ENCODE measurements at regions not wholly inside any gene's neighbourhood (a gene's known extent, or its start where the extent isn't known, plus 50 kb on each side); places are given as distances from the start of the nearest gene placed in this dataset.
"Not testable (repeated sequence)": the region's sequence is repeated elsewhere in the genome, so short reads cannot be mapped to it uniquely, and the experiment has no call there.

DNA sequence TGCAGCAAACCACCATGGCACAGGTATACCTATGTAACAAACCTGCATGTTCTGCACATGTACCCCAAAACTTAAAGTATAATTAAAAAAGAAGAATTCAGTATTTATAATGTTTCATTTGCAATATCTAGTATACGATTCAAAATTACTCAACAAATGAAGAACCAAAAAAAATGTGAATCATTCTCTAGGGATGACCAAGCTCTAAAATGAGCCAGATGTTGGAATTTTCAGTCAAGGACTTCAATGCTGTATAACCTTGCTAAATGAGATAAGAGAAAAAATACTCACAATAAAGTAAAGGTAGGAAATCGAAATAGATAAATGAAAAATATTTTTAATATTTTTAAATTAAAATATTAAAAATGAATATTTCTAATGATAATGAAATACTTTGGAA lies 108.7 kb upstream of the ADRA1B start:
- Histone ChIP-seq H3K9ac (no peak overlapping the region), H3K4me2 (no peak overlapping the region), H3K4me3 (IDR thresholded peaks at IDR 0.05; ENCODE audit: insufficient read depth, low read depth, low read length) (no peak overlapping the region), H3K79me2 (ENCODE audit: insufficient read depth, low read depth) (no peaks in the 10 kb centered on the region), H3K27me3 (ENCODE audit: insufficient read depth, low read depth) (no peaks in the 10 kb centered on the region), H4K20me1 (ENCODE audit: insufficient read depth) (no peaks in the 10 kb centered on the region), H2AFZ (ENCODE audit: low read depth) (no peak overlapping the region), H3K36me3 (ENCODE audit: insufficient read depth) (no peaks in the 10 kb centered on the region), H3K4me1 (ENCODE audit: low read depth, poor library complexity, severe bottlenecking) (no peaks in the 10 kb centered on the region), H3K27ac (no peak overlapping the region)
- TF ChIP-seq, protein P1, sequence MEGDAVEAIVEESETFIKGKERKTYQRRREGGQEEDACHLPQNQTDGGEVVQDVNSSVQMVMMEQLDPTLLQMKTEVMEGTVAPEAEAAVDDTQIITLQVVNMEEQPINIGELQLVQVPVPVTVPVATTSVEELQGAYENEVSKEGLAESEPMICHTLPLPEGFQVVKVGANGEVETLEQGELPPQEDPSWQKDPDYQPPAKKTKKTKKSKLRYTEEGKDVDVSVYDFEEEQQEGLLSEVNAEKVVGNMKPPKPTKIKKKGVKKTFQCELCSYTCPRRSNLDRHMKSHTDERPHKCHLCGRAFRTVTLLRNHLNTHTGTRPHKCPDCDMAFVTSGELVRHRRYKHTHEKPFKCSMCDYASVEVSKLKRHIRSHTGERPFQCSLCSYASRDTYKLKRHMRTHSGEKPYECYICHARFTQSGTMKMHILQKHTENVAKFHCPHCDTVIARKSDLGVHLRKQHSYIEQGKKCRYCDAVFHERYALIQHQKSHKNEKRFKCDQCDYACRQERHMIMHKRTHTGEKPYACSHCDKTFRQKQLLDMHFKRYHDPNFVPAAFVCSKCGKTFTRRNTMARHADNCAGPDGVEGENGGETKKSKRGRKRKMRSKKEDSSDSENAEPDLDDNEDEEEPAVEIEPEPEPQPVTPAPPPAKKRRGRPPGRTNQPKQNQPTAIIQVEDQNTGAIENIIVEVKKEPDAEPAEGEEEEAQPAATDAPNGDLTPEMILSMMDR (conservative IDR thresholded peaks at IDR 0.05; ENCODE audit: low read depth, low read length) = no peak

DNA sequence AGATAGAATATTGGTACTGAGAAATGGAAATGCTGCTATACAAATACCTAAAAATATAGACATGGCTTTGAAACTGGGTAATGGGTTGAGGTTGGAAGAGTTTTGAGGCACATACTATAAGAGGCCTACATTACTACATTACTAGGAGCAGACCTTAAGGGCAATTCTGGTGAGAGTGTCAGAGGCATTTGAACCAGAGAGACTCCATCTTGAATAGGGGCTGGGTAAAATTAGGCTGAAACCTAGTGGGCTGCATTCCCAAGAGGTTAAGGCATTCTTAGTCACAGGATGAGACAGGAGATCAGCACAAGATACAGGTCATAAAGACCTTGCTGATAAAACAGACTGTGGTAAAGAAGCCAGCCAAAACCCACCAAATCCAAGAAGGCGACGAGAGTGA lies 104.6 kb upstream of the ADRA1B start:
- Histone ChIP-seq H3K36me3 (ENCODE audit: insufficient read depth) (no peaks in the 10 kb centered on the region), H3K9ac (no peak overlapping the region), H4K20me1 (ENCODE audit: insufficient read depth) (no peaks in the 10 kb centered on the region), H2AFZ (ENCODE audit: low read depth) (no peak overlapping the region), H3K4me3 (IDR thresholded peaks at IDR 0.05; ENCODE audit: insufficient read depth, low read depth, low read length) (no peak overlapping the region), H3K27me3 (ENCODE audit: insufficient read depth, low read depth) (no peaks in the 10 kb centered on the region), H3K4me1 (ENCODE audit: low read depth, poor library complexity, severe bottlenecking) (no peaks in the 10 kb centered on the region), H3K79me2 (ENCODE audit: insufficient read depth, low read depth) (no peaks in the 10 kb centered on the region), H3K4me2 (no peak overlapping the region), H3K27ac (no peak overlapping the region)
- TF ChIP-seq, protein P1 (conservative IDR thresholded peaks at IDR 0.05; ENCODE audit: low read depth, low read length) = no peak

DNA sequence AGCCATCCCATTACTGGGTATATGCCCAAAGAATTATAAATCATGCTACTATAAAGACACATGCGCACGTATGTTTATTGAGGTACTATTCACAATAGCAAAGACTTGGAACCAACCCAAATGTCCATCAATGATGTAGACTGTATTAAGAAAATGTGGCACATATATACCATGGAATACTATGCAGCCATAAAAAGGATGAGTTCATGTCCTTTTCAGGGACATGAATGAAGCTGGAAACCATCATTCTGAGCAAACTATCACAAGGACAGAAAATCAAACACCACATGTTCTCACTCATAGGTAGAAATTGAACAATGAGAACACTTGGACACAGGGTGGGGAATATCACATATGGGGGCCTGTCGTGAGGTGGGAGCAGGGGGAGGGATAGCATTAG lies 103.5 kb upstream of the ADRA1B start:
- H3K9ac ChIP-seq; H3K4me3 ChIP-seq (IDR thresholded peaks at IDR 0.05; ENCODE audit: insufficient read depth, low read depth, low read length); H4K20me1 ChIP-seq (ENCODE audit: insufficient read depth); H3K4me1 ChIP-seq (ENCODE audit: low read depth, poor library complexity, severe bottlenecking); H3K27me3 ChIP-seq (ENCODE audit: insufficient read depth, low read depth); H2AFZ ChIP-seq (ENCODE audit: low read depth); H3K36me3 ChIP-seq (ENCODE audit: insufficient read depth); H3K27ac ChIP-seq; H3K79me2 ChIP-seq (ENCODE audit: insufficient read depth, low read depth); H3K4me2 ChIP-seq: not testable (repeated sequence)

GRCh38 chr5:159814222-159814621 lies 102.1 kb upstream of the ADRA1B start:
- Histone ChIP-seq H4K20me1 (ENCODE audit: insufficient read depth) (no peaks in the 10 kb centered on the region), H2AFZ (ENCODE audit: low read depth) (no peak overlapping the region), H3K4me2 (no peak overlapping the region), H3K36me3 (ENCODE audit: insufficient read depth) (no peaks in the 10 kb centered on the region), H3K27me3 (ENCODE audit: insufficient read depth, low read depth) (no peaks in the 10 kb centered on the region), H3K4me1 (ENCODE audit: low read depth, poor library complexity, severe bottlenecking) (no peaks in the 10 kb centered on the region), H3K79me2 (ENCODE audit: insufficient read depth, low read depth) (no peaks in the 10 kb centered on the region), H3K27ac (no peak overlapping the region), H3K9ac (no peak overlapping the region), H3K4me3 (IDR thresholded peaks at IDR 0.05; ENCODE audit: insufficient read depth, low read depth, low read length) (no peak overlapping the region)
- TF ChIP-seq, protein P1 (conservative IDR thresholded peaks at IDR 0.05; ENCODE audit: low read depth, low read length) = no peak

DNA sequence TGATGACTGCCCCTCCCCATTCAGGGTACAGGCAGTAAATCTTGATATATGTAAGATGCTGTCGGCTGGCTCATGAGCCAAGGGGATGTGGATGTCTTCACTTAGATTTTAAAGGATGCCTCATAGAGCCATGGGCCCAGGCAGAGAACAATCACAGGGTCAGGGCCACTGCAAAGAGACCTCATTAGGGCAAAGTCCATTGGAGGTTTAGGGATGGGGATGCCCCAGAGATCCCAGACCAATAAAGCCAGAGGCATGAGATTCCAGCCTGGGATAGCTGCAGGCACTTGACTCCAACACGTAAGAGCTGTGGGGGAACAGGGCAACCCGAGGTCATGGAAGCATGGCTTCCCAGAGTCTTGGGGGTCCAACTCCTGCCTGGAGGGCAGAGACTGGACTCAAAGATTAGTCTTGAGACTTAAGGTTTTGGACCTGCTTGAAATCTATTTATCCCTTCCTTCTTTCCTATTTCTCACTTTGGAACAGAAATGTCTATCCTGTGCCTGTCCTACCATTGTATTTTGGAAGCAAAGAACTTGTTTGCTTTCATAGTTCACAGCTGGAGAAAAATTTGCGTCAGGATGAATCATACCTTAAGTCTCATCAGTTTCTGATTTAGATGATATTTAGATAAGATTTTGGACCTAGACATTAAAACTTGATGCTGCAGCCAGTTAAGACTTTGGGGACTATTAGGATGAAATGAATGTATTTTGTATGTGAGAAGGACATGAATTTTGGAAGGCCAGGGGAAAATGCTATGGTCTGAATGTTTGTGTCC lies 101.3 kb upstream of the ADRA1B start:
- Histone ChIP-seq H3K36me3 (ENCODE audit: insufficient read depth) (no peaks in the 10 kb centered on the region), H3K4me1 (ENCODE audit: low read depth, poor library complexity, severe bottlenecking) (no peaks in the 10 kb centered on the region), H3K79me2 (ENCODE audit: insufficient read depth, low read depth) (no peaks in the 10 kb centered on the region), H3K4me2 (no peak overlapping the region), H3K9ac (no peak overlapping the region), H4K20me1 (ENCODE audit: insufficient read depth) (no peaks in the 10 kb centered on the region), H3K27ac (no peak overlapping the region), H2AFZ (ENCODE audit: low read depth) (no peak overlapping the region), H3K4me3 (IDR thresholded peaks at IDR 0.05; ENCODE audit: insufficient read depth, low read depth, low read length) (no peak overlapping the region), H3K27me3 (ENCODE audit: insufficient read depth, low read depth) (no peaks in the 10 kb centered on the region)
- TF ChIP-seq, protein P1 (conservative IDR thresholded peaks at IDR 0.05; ENCODE audit: low read depth, low read length) = no peak

Measured in KMS-11 (cell line).